KMS-11 (cell line): ENCODE measurements at regions not wholly inside any gene's neighbourhood (a gene's known extent, or its start where the extent isn't known, plus 50 kb on each side); places are given as distances from the start of the nearest gene placed in this dataset.

Source experiments
- H2AFZ ChIP-seq: fragments of 200-600 bp; sonication (generic); 2 replicates; pipeline ENCODE4 v1.6.1; 2016; ENCODE audit warnings: antibody characterized with exemption, mixed run types, low read depth
- H3K27ac ChIP-seq: fragments of 200-600 bp; sonication (generic); 2 replicates; pipeline ENCODE4 v1.6.1; 2016; ENCODE audit warnings: mild to moderate bottlenecking, mixed run types
- H3K27me3 ChIP-seq: fragments of 200-600 bp; sonication (generic); 2 replicates; pipeline ENCODE4 v1.6.1; 2017; ENCODE audit warnings: mild to moderate bottlenecking, low read depth, mixed run types, moderate library complexity; ENCODE audit not compliant: insufficient read depth
- H3K36me3 ChIP-seq: fragments of 200-600 bp; sonication (generic); 2 replicates; pipeline ENCODE4 v1.6.1; 2017; ENCODE audit warnings: mild to moderate bottlenecking, mixed run types; ENCODE audit not compliant: insufficient read depth
- H3K4me1 ChIP-seq: fragments of 200-600 bp; sonication (generic); 2 replicates; pipeline ENCODE4 v1.6.1; 2016; ENCODE audit warnings: mild to moderate bottlenecking, low read depth, mixed run types; ENCODE audit not compliant: poor library complexity, severe bottlenecking
- H3K4me2 ChIP-seq: fragments of 200-600 bp; sonication (generic); 2 replicates; pipeline ENCODE4 v1.7.0; 2016; ENCODE audit warnings: mild to moderate bottlenecking, mixed run types
- H3K4me3 ChIP-seq: fragments of 200-600 bp; sonication (generic); IDR thresholded peaks from 2 replicates; pipeline ENCODE4 v1.6.1; 2017; ENCODE audit warnings: low read depth, low read length, mixed read lengths; ENCODE audit not compliant: insufficient read depth
- H3K79me2 ChIP-seq: fragments of 200-600 bp; sonication (generic); 2 replicates; pipeline ENCODE4 v1.6.1; 2016; ENCODE audit warnings: low read depth, mixed run types; ENCODE audit not compliant: insufficient read depth
- H3K9ac ChIP-seq: fragments of 200-600 bp; sonication (generic); 2 replicates; pipeline ENCODE4 v1.6.1; 2016; ENCODE audit warnings: mild to moderate bottlenecking, mixed run types
- H4K20me1 ChIP-seq: fragments of 200-600 bp; sonication (generic); 2 replicates; pipeline ENCODE4 v1.6.1; 2016; ENCODE audit warnings: mild to moderate bottlenecking, mixed run types; ENCODE audit not compliant: insufficient read depth
- TF ChIP-seq, protein P1 (sequence below): fragments of 200-600 bp; sonication (generic); conservative IDR thresholded peaks from 2 replicates; pipeline ENCODE4 v1.6.1; 2017; ENCODE audit warnings: low read depth, mild to moderate bottlenecking, antibody characterized with exemption, low read length, moderate library complexity, mixed read lengths

DNA sequence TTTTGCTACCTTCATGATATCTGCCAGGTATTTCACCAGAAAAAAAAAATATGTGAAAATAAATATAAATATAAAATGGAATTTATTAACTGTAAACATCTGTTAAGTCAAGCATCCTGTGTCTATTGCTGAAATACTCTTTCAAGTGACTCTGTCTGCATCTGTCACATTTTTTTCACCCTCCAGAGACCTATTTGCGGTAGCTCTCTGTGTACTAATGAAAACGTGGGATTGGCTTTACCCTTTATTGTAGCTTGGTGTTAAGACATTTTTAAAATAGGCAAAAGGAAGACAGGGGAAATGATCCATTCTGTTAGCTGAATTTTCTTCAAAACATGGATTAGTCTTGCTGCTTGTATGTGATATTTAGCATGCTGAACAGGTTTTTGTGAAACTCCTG is 536.0 kb upstream of the WWC1 start:
- H3K36me3 ChIP-seq: no peaks in the 10 kb centered on the region
- no peak overlapping the region for H2AFZ ChIP-seq
- no peak overlapping the region for H3K4me3 ChIP-seq
- no peak overlapping the region for H3K9ac ChIP-seq
- no peaks in the 10 kb centered on the region for H3K79me2 ChIP-seq
- H3K27ac ChIP-seq: no peak overlapping the region
- no peak overlapping the region for H3K4me2 ChIP-seq
- H4K20me1 ChIP-seq: no peaks in the 10 kb centered on the region
- TF ChIP-seq, protein P1, sequence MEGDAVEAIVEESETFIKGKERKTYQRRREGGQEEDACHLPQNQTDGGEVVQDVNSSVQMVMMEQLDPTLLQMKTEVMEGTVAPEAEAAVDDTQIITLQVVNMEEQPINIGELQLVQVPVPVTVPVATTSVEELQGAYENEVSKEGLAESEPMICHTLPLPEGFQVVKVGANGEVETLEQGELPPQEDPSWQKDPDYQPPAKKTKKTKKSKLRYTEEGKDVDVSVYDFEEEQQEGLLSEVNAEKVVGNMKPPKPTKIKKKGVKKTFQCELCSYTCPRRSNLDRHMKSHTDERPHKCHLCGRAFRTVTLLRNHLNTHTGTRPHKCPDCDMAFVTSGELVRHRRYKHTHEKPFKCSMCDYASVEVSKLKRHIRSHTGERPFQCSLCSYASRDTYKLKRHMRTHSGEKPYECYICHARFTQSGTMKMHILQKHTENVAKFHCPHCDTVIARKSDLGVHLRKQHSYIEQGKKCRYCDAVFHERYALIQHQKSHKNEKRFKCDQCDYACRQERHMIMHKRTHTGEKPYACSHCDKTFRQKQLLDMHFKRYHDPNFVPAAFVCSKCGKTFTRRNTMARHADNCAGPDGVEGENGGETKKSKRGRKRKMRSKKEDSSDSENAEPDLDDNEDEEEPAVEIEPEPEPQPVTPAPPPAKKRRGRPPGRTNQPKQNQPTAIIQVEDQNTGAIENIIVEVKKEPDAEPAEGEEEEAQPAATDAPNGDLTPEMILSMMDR: no peak
- no peaks in the 10 kb centered on the region for H3K27me3 ChIP-seq
- no peaks in the 10 kb centered on the region for H3K4me1 ChIP-seq

DNA sequence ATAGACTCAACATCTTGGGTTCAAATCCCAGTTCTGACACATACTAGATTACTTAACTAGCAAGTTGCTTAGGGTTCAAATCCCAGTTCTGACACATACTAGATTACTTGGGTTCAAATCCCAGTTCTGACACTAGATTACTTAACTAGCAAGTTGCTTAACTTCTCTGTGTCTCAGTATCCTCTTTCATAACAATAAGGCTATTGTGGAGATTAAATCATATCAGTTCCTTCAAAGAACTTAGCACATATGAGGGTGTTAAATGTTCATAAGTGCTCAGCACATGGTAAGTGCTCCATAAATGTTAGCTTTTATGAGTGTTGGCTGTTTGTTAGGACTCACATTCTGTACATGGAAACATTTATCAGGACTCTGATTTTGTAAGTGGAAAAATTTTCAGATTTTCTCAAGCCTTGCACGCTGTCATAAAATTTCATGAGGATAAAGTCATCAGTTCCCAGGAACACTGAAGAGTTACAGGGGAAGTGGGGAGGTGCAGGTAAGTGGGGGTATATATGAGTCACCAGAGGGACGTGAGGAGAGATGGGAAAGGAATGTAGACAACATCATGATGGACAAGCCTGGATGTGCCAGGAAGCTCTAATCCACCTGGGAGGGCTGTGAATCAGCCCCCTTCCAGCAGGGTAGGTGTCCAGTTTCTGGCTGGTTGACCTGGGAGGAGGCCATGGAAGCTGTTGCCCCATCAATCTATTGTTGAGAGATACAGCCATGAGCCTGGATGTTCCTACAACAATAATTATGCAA is 532.2 kb upstream of the WWC1 start:
- Histone ChIP-seq H3K9ac (no peak overlapping the region), H4K20me1 (no peaks in the 10 kb centered on the region), H3K36me3 (no peaks in the 10 kb centered on the region), H2AFZ (no peak overlapping the region), H3K79me2 (no peaks in the 10 kb centered on the region), H3K4me2 (no peak overlapping the region), H3K27me3 (no peaks in the 10 kb centered on the region), H3K4me1 (no peaks in the 10 kb centered on the region), H3K4me3 (no peak overlapping the region), H3K27ac (no peak overlapping the region)
- TF ChIP-seq, protein P1: no peak

DNA sequence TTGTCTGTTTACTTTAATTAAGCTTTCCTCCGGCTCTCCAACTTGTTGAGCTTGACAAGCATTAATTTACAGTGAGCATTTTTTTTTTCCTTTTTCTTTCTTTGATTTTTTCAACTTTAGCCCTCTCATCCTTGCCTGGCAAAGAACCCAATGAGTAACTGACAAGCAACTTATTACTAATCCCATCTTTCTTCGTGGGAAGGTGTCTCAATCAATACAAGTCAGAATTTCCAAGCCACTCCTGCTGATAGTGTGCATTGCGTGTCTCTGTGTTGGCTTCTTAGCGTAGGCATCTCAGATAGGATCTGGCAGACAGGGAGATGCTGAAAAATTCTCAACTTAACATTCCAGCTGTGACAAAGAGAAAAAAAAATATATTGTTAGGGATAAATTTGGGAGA is 527.7 kb upstream of the WWC1 start:
- no peaks in the 10 kb centered on the region for H3K4me1 ChIP-seq
- no peak overlapping the region for H3K4me2 ChIP-seq
- H3K4me3 ChIP-seq: no peak overlapping the region
- H3K27me3 ChIP-seq: no peaks in the 10 kb centered on the region
- no peaks in the 10 kb centered on the region for H4K20me1 ChIP-seq
- no peaks in the 10 kb centered on the region for H3K36me3 ChIP-seq
- H3K9ac ChIP-seq: no peak overlapping the region
- no peaks in the 10 kb centered on the region for H3K79me2 ChIP-seq
- no peak overlapping the region for H2AFZ ChIP-seq
- no peak overlapping the region for H3K27ac ChIP-seq
- TF ChIP-seq, protein P1: no peak

DNA sequence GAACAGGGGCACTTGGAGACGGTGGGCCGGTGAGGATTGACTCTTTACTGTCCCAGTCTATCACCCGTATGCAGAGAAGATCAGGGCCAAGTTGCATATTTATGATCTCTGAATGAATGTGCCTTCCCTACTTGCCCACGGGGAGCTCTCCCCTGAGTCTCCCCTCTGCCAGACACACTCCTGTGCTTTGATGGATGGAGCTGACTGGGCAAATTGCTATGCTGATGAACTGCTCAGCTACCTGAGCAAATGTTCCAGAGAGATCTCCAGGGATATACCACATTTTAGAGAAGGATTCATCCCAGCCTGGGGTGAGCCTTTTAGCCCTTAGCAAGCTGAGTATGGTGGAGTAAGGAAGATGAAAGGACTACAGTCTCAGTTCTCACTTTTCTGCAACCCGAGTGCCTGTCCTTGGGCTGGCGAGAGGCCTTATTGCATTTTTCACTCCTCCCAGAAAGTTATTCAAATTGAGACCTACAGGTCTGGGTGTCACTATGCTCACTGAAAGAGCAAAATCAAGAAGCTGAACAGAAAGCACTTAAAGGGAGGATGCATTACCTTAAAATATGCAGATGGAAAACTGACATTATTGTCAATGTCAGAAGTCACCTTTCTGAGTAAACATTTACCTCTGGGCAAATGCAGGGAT is 526.7 kb upstream of the WWC1 start:
- Histone ChIP-seq H3K4me3 (no peak overlapping the region), H3K4me1 (no peaks in the 10 kb centered on the region), H3K4me2 (no peak overlapping the region), H4K20me1 (no peaks in the 10 kb centered on the region), H3K27ac (no peak overlapping the region), H3K27me3 (no peaks in the 10 kb centered on the region), H3K36me3 (no peaks in the 10 kb centered on the region), H3K9ac (no peak overlapping the region), H2AFZ (no peak overlapping the region), H3K79me2 (no peaks in the 10 kb centered on the region)
- TF ChIP-seq, protein P1: no peak
